ENCODE measurements at regions not wholly inside any gene's neighbourhood (a gene's known extent, or its start where the extent isn't known, plus 50 kb on each side); places are given as distances from the start of the nearest gene placed in this dataset.

DNA sequence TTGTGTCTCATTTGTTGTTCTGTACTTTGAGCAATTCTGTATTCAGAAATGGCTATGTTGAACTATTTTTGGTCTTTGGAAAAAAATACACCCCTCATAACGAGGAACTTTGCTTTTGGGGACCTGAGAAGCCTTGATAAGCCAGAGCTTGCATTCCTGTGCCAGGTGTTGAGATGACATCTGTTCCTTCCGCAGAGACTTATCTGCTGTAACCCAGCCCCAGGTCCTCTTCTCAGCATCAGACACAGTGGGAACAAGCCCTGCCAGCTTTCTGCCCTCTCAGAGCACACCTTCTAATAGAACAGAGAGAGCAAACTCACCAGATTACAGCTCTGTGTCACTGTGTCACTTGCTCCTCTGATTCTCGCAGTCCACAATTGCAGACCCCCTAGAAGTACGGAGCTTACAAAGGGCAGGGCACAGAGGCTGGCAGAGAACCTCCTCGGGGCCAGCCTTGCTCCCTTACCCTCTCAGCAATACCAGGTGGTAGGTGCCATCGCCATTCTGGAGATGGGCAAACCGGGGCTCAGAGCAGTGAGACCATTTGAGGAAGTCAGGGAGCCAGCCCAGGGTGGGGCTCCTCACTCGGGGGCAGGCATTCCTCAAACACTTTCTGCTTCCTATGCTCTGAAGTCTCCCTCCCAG, 97.4 kb downstream of the DDX1 start:
- TF ChIP-seq POLR2A (IDR thresholded peaks at IDR 0.05): no peak
- TF ChIP-seq, protein P1, sequence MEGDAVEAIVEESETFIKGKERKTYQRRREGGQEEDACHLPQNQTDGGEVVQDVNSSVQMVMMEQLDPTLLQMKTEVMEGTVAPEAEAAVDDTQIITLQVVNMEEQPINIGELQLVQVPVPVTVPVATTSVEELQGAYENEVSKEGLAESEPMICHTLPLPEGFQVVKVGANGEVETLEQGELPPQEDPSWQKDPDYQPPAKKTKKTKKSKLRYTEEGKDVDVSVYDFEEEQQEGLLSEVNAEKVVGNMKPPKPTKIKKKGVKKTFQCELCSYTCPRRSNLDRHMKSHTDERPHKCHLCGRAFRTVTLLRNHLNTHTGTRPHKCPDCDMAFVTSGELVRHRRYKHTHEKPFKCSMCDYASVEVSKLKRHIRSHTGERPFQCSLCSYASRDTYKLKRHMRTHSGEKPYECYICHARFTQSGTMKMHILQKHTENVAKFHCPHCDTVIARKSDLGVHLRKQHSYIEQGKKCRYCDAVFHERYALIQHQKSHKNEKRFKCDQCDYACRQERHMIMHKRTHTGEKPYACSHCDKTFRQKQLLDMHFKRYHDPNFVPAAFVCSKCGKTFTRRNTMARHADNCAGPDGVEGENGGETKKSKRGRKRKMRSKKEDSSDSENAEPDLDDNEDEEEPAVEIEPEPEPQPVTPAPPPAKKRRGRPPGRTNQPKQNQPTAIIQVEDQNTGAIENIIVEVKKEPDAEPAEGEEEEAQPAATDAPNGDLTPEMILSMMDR (IDR thresholded peaks at IDR 0.05 in 4 of 5, conservative IDR thresholded peaks at IDR 0.05 in 1 of 5): no peak
